ENCODE measurements at regions not wholly inside any gene's neighbourhood (a gene's known extent, or its start where the extent isn't known, plus 50 kb on each side); places are given as distances from the start of the nearest gene placed in this dataset.

GRCh38 chrX:4655743-4656142 lies 942.3 kb upstream of the PRKX start:
- H3K36me3 ChIP-seq (ENCODE audit: control insufficient read depth, insufficient read depth, low read length), result no peaks in the 10 kb centered on the region
- H3K27ac Mint-ChIP-seq, result no peak overlapping the region
- no peak for DNase-seq
- H3K4me1 Mint-ChIP-seq, result no peaks in the 10 kb centered on the region
- H3K4me1 ChIP-seq (ENCODE audit: control insufficient read depth, insufficient read depth, low read length), result no peaks in the 10 kb centered on the region
- H3K27me3 ChIP-seq (ENCODE audit: control insufficient read depth, insufficient read depth, low read length, poor library complexity, severe bottlenecking), result no peaks in the 10 kb centered on the region
- no peak overlapping the region for H3K9ac ChIP-seq (ENCODE audit: extremely low read depth, low read length, poor library complexity, severe bottlenecking)
- peaks cover 2% of the 10 kb centered on the region for H3K36me3 Mint-ChIP-seq (ENCODE audit: low read depth)
- no peaks in the 10 kb centered on the region for H3K27me3 Mint-ChIP-seq (ENCODE audit: insufficient read depth)
- H3K4me3 Mint-ChIP-seq, result no peak overlapping the region
- no peak for TF ChIP-seq CTCF (conservative IDR thresholded peaks at IDR 0.05)
- H3K9me3 ChIP-seq (ENCODE audit: control insufficient read depth, low read length), result no peaks in the 10 kb centered on the region
- no peak overlapping the region for H3K27ac ChIP-seq (ENCODE audit: low read depth, low read length)
- no peak overlapping the region for H3K4me3 ChIP-seq (ENCODE audit: low read length)
- peaks cover 7% of the 10 kb centered on the region for H3K9me3 Mint-ChIP-seq
- 82 to 95% methylated on average over 2 to 4 of the region's 4 CpGs for WGBS, 2 experiments (ENCODE audit: insufficient coverage in 1 of 2, insufficient read length in 1 of 2)

GRCh38 chrX:4642114-4642513 lies 928.7 kb upstream of the PRKX start:
- Histone ChIP-seq H3K36me3 (ENCODE audit: control insufficient read depth, insufficient read depth, low read length) (no peaks in the 10 kb centered on the region), H3K4me1 (ENCODE audit: control insufficient read depth, insufficient read depth, low read length) (no peaks in the 10 kb centered on the region), H3K9me3 (ENCODE audit: control insufficient read depth, low read length) (no peaks in the 10 kb centered on the region), H3K9ac (ENCODE audit: extremely low read depth, low read length, poor library complexity, severe bottlenecking) (no peak overlapping the region), H3K27ac (ENCODE audit: low read depth, low read length) (no peak overlapping the region), H3K4me3 (ENCODE audit: low read length) (no peak overlapping the region), H3K27me3 (ENCODE audit: control insufficient read depth, insufficient read depth, low read length, poor library complexity, severe bottlenecking) (no peaks in the 10 kb centered on the region)
- WGBS, 2 experiments (ENCODE audit: insufficient coverage in 1 of 2, insufficient read length in 1 of 2), result 80% methylated on average over 1 of the region's 2 CpGs; no CpG with 5 or more reads in 1 of the 2 experiments
- H3K36me3 Mint-ChIP-seq (ENCODE audit: low read depth), result no peaks in the 10 kb centered on the region
- H3K27me3 Mint-ChIP-seq (ENCODE audit: insufficient read depth), result no peaks in the 10 kb centered on the region
- H3K4me3 Mint-ChIP-seq, result no peak overlapping the region
- no peak overlapping the region for H3K27ac Mint-ChIP-seq
- H3K4me1 Mint-ChIP-seq, result no peaks in the 10 kb centered on the region
- no peaks in the 10 kb centered on the region for H3K9me3 Mint-ChIP-seq
- TF ChIP-seq CTCF (conservative IDR thresholded peaks at IDR 0.05), result no peak
- DNase-seq, result no peak

- H3K36me3 Mint-ChIP-seq (ENCODE audit: low read depth), result no peaks in the 10 kb centered on the region
- no peaks in the 10 kb centered on the region for H3K9me3 Mint-ChIP-seq
- Histone ChIP-seq H3K27me3 (ENCODE audit: control insufficient read depth, insufficient read depth, low read length, poor library complexity, severe bottlenecking) (no peaks in the 10 kb centered on the region), H3K4me3 (ENCODE audit: low read length) (no peak overlapping the region), H3K36me3 (ENCODE audit: control insufficient read depth, insufficient read depth, low read length) (no peaks in the 10 kb centered on the region), H3K27ac (ENCODE audit: low read depth, low read length) (no peak overlapping the region), H3K9ac (ENCODE audit: extremely low read depth, low read length, poor library complexity, severe bottlenecking) (no peak overlapping the region), H3K4me1 (ENCODE audit: control insufficient read depth, insufficient read depth, low read length) (no peaks in the 10 kb centered on the region), H3K9me3 (ENCODE audit: control insufficient read depth, low read length) (no peaks in the 10 kb centered on the region)
- 73% methylated on average over 2 of the region's 4 CpGs; no CpG with 5 or more reads in 1 of the 2 experiments for WGBS, 2 experiments (ENCODE audit: insufficient coverage in 1 of 2, insufficient read length in 1 of 2)
- no peak overlapping the region for H3K27ac Mint-ChIP-seq
- H3K4me1 Mint-ChIP-seq, result no peaks in the 10 kb centered on the region
- H3K27me3 Mint-ChIP-seq (ENCODE audit: insufficient read depth), result no peaks in the 10 kb centered on the region
- TF ChIP-seq CTCF (conservative IDR thresholded peaks at IDR 0.05), result no peak
- H3K4me3 Mint-ChIP-seq, result no peak overlapping the region
- DNase-seq, result no peak
Observed at GRCh38 chrX:4638036-4638435, 924.6 kb upstream of the PRKX start.
